ENCODE measurements at regions not wholly inside any gene's neighbourhood (a gene's known extent, or its start where the extent isn't known, plus 50 kb on each side); places are given as distances from the start of the nearest gene placed in this dataset.

DNA sequence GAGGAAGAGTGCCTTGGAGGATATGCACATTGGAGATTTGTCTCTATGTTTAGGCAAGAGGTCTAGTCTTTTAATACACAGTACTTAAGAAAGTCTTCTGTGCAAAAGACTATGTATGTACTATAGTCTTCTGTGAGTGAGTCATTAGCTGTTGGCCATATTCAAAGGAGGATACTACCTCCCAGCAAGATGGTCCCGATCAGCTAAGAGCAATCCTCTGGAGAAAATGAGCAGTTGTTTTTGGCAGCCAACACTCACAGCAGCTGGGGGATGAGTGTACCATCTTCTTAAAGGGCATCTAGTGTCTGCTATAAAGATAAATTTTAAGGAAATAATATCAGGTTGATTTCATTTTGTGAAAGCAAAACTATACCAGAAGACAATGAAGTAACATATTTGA lies 487.8 kb downstream of the KCTD12 start:
- intact Hi-C loops (cut with micrococcal nuclease) = no loop called here
- H3K4me3 Mint-ChIP-seq = no peak overlapping the region
- H3K27ac Mint-ChIP-seq = no peak overlapping the region
- no peaks in the 10 kb centered on the region for H3K4me1 Mint-ChIP-seq
- POLR2A ChIA-PET = no interaction called here
- no peak for ATAC-seq (ENCODE audit: low read depth)
- no peaks in the 10 kb centered on the region for H3K9me3 Mint-ChIP-seq
- H3K27me3 Mint-ChIP-seq = no peaks in the 10 kb centered on the region
- no peaks in the 10 kb centered on the region for H3K36me3 Mint-ChIP-seq (ENCODE audit: low read depth)
- no peak for DNase-seq
- CTCF ChIA-PET = no interaction called here
- TF ChIP-seq CTCF (IDR thresholded peaks at IDR 0.05) = no peak

DNA sequence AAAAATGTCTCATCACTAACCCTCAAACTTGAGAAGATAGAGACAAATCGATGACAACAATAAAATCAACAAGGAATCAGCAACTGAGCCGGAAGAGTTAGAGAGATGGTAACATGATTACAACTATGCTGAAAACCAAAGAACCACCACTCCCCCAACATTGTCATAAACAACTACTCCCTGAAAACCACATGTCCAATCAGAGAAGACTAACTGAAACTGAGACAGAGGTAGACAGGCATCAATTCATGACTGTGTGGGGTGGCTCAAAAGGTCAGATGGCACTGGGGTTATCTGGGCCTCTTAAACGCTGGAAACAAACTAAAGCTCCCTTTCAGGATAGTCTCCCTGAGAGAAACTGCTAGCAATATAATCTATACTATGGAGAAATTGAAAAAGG lies 488.8 kb downstream of the KCTD12 start:
- Mint-ChIP-seq H3K27ac (no peak overlapping the region), H3K4me1 (no peaks in the 10 kb centered on the region), H3K36me3 (ENCODE audit: low read depth) (no peaks in the 10 kb centered on the region), H3K27me3 (no peaks in the 10 kb centered on the region), H3K4me3 (no peak overlapping the region), H3K9me3 (no peaks in the 10 kb centered on the region)
- ATAC-seq (ENCODE audit: low read depth) = no peak
- ChIA-PET POLR2A (no interaction called here), CTCF (no interaction called here)
- intact Hi-C loops (cut with micrococcal nuclease) = no loop called here
- no peak for TF ChIP-seq CTCF (IDR thresholded peaks at IDR 0.05)
- no peak for DNase-seq

DNA sequence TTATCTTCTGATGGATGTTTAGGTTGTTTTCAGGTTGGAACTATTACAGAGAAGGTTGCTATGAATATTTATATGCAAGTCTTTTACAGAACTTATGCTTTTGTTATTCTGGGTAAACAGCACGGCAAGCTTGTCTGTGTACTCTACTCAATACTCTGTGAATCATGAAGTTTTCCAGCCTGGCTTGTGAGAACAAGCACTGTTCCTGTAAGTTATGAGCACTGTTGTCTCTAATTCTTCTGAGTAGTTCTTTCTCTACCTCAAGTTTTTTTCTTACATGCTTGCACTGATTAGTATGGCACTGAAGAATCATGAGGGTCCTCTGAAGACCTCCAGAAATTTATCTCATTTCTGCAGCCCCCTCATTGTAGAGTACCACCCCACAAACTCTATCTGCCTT lies 496.9 kb downstream of the KCTD12 start:
- H3K27ac Mint-ChIP-seq = no peak overlapping the region
- no peaks in the 10 kb centered on the region for H3K9me3 Mint-ChIP-seq
- POLR2A ChIA-PET = no interaction called here
- ATAC-seq (ENCODE audit: low read depth) (no peak), DNase-seq (no peak)
- no peaks in the 10 kb centered on the region for H3K4me1 Mint-ChIP-seq
- H3K4me3 Mint-ChIP-seq = no peak overlapping the region
- H3K36me3 Mint-ChIP-seq (ENCODE audit: low read depth) = no peaks in the 10 kb centered on the region
- CTCF ChIA-PET = no interaction called here
- TF ChIP-seq CTCF (IDR thresholded peaks at IDR 0.05) = no peak
- H3K27me3 Mint-ChIP-seq = no peaks in the 10 kb centered on the region
- intact Hi-C loops (cut with micrococcal nuclease) = no loop called here

DNA sequence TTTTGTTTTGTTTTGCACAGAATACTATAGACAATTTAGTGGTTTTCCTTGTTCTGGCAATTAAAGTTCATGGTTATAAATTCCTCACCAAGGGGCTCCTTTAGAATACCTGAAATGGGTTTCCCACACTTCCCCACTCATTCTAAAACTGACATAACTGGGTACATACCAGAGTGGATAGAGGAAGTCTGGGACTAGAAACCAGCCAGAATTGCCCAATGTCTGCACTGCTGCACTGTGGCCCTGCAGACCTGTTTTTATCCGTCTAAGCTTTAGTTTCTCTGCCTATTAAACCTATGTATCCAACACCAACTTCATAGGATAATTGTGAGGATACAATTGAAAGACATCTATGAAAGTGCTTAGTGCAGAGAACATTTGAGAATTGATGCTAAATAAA lies 498.6 kb downstream of the KCTD12 start:
- POLR2A ChIA-PET = no interaction called here
- TF ChIP-seq CTCF (IDR thresholded peaks at IDR 0.05) = no peak
- CTCF ChIA-PET = no interaction called here
- Mint-ChIP-seq H3K27me3 (no peaks in the 10 kb centered on the region), H3K9me3 (no peaks in the 10 kb centered on the region), H3K36me3 (ENCODE audit: low read depth) (no peaks in the 10 kb centered on the region), H3K4me1 (no peaks in the 10 kb centered on the region), H3K27ac (no peak overlapping the region), H3K4me3 (no peak overlapping the region)
- intact Hi-C loops (cut with micrococcal nuclease) = no loop called here
- ATAC-seq (ENCODE audit: low read depth) = no peak
- no peak for DNase-seq

DNA sequence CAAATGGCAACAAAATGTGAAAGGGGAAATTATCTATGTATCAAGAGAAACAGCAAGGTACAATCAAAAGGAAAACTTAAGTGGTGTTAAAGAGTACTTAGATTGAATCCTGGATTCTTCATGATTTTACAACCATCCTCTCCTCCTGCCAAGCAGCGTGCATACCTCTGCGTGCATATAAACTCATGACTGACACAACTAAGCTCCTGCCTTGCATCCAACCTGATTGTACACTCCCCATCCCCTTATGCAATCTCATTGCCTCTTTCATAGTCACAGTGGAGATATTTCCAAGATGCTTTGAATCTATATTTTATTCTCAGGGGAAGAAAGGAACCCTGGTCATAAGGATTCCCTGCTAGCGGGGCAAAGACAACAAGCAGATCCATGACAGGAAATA lies 499.9 kb downstream of the KCTD12 start:
- Mint-ChIP-seq H3K27me3 (no peaks in the 10 kb centered on the region), H3K4me3 (no peak overlapping the region), H3K36me3 (ENCODE audit: low read depth) (no peaks in the 10 kb centered on the region), H3K9me3 (no peaks in the 10 kb centered on the region), H3K27ac (no peak overlapping the region), H3K4me1 (no peaks in the 10 kb centered on the region)
- DNase-seq = no peak
- ATAC-seq (ENCODE audit: low read depth) = no peak
- ChIA-PET CTCF (no interaction called here), POLR2A (no interaction called here)
- intact Hi-C loops (cut with micrococcal nuclease) = no loop called here
- TF ChIP-seq CTCF (IDR thresholded peaks at IDR 0.05) = no peak
